BJ (cell line): ENCODE measurements at regions not wholly inside any gene's neighbourhood (a gene's known extent, or its start where the extent isn't known, plus 50 kb on each side); places are given as distances from the start of the nearest gene placed in this dataset.

ENCODE experiments used
- CTCF ChIA-PET: fragments of 350-600 bp; formaldehyde crosslinking; extraction: SDS; loops from one replicate; lab custom pipeline; 2021; ENCODE audit warnings: antibody characterized with exemption, inconsistent platforms; lab: Yijun Ruan, JAX
- POLR2A ChIA-PET: fragments of 300-600 bp; sonication (Branson Sonifier 250); formaldehyde crosslinking; extraction: SDS; loops from one replicate; lab custom pipeline; 2021; ENCODE audit warnings: antibody characterized with exemption; lab: Charles Lee
- DNase-seq: peaks from one replicate; pipeline ENCODE4 v3.0.0-alpha.2; 2011; ENCODE audit warnings: low read depth
- H3K27me3 ChIP-seq: 2 replicates; pipeline ENCODE4 v1.6.0; 2011; ENCODE audit warnings: low read length; ENCODE audit not compliant: control insufficient read depth, insufficient read depth
- H3K36me3 ChIP-seq: 2 replicates; pipeline ENCODE4 v1.5.1; 2011; ENCODE audit warnings: low read length; ENCODE audit not compliant: control insufficient read depth, insufficient read depth
- H3K4me3 ChIP-seq: 2 replicates; pipeline ENCODE4 v1.5.1; 2011; ENCODE audit warnings: low read depth, mild to moderate bottlenecking, control low read depth, low read length
- CTCF ChIP-seq: IDR thresholded peaks from 2 replicates; pipeline ENCODE4 v1.5.1; 2011; ENCODE audit warnings: low read depth, mild to moderate bottlenecking, control low read depth, inconsistent platforms, low read length, moderate library complexity; ENCODE audit not compliant: insufficient read depth

DNA sequence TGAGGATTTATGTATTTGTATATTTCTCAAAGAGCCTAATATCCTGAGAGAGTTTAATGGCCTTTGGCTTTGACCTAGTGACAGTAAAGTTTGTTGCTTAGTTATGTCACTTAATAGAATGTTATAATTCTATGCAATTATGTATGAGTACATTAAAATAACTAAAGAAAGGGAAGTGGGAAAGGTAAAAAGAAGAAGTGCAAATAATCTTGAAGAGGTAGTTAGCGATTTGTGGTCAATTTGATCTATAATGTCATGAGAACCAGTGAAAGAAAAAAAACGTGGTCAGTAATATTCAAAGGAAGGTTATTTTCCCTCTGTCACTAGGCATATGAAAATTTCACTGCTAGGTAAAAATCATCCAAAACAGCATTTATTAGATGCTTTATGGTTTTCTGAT, 143.4 kb upstream of the LSM8 start:
- Histone ChIP-seq H3K27me3 (no peaks in the 10 kb centered on the region), H3K36me3 (no peaks in the 10 kb centered on the region), H3K4me3 (no peak overlapping the region)
- ChIA-PET CTCF (no interaction called here), POLR2A (no interaction called here)
- no peak for DNase-seq
- TF ChIP-seq CTCF = no peak

DNA sequence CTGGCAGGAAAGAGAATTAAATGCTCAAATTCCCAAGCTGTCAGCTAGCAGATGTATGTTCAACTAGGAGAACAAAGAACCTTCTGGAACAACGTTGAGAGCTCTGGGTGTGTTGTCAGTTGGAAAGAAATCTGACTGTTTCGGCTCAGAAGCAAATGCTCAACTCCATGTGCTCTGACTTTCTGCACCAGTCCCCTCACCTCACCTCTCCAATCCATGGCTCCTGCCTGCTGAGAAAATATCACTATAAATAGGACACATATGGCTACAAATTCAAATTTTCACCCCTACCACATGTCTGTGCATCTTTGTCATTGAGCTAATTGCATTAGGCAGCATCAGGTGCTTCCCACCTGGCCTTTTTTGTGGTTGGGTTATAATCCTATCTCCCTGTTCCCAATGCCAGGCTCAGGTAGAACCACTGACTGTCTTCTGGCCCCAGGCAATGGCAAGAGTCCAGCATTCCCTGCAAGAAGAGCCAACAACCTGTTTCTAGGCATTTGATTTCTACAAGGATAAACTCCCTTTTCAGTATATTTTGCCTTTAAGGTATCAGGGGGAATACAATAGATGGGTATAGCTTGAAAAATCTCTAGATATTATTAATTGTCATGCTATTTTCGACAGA, 142.6 kb upstream of the LSM8 start:
- H3K36me3 ChIP-seq = no peaks in the 10 kb centered on the region
- POLR2A ChIA-PET = no interaction called here
- no peaks in the 10 kb centered on the region for H3K27me3 ChIP-seq
- CTCF ChIA-PET = no interaction called here
- H3K4me3 ChIP-seq = no peak overlapping the region
- DNase-seq = no peak
- no peak for TF ChIP-seq CTCF

DNA sequence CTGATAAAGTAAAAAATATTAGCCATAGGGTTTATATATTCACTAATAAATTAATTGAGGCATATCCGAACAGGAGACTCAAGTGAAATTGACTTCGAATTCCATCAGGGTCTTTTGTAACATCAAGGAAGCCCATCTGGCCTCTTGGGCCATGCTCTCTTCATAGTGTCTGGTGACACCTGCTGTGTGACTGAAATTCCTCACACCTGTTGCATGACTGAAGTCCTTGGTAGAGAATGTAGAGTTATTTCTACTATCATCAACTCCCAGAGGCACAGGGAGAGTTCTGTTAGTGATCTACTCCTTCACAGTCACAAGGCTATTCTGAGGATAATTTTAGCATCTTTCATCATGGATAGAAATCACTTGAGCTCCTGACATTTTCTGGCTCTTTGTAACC, 138.3 kb upstream of the LSM8 start:
- H3K27me3 ChIP-seq = no peaks in the 10 kb centered on the region
- ChIA-PET POLR2A (no interaction called here), CTCF (no interaction called here)
- TF ChIP-seq CTCF = no peak
- no peaks in the 10 kb centered on the region for H3K36me3 ChIP-seq
- no peak for DNase-seq
- H3K4me3 ChIP-seq = no peak overlapping the region

DNA sequence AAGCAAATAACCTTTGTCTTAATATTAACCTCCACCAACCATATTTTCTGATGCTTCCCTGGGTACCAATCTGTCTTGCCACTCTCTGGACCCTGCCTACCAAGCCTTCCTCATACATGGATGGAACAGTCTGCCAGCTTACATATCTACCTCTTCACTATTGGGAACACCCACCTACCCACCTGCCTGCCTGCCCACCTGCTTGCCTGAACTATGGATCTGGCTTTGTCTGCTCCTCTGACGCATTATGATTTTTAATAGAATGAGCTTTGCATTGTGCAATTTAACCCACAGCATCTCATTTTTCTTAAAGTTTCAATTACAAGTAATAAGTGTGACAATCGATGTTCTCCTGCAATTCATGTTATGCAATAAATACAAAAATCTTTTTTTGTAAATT, 137.9 kb upstream of the LSM8 start:
- POLR2A ChIA-PET = no interaction called here
- no peak overlapping the region for H3K4me3 ChIP-seq
- CTCF ChIA-PET = no interaction called here

GRCh38 chr7:118046801-118047200, 137.2 kb upstream of the LSM8 start:
- no peak overlapping the region for H3K4me3 ChIP-seq
- CTCF ChIA-PET = interaction anchor here (1.0 kb wide), 1 partner anchor 10 kb away, joined by 3 read pairs; no protein-coding TSS in a partner anchor
- no peak for DNase-seq
- no peak for TF ChIP-seq CTCF
- POLR2A ChIA-PET = no interaction called here
- H3K36me3 ChIP-seq = no peaks in the 10 kb centered on the region
- H3K27me3 ChIP-seq = no peaks in the 10 kb centered on the region

More for the DNA sequence above, 137.9 kb upstream of the LSM8 start:
- Histone ChIP-seq H3K36me3 (no peaks in the 10 kb centered on the region), H3K27me3 (no peaks in the 10 kb centered on the region)
- no peak for TF ChIP-seq CTCF
- DNase-seq = no peak
